Chondrocyte (in vitro differentiated cells): ENCODE measurements at regions not wholly inside any gene's neighbourhood (a gene's known extent, or its start where the extent isn't known, plus 50 kb on each side); places are given as distances from the start of the nearest gene placed in this dataset.
"Not testable (repeated sequence)": the region's sequence is repeated elsewhere in the genome, so short reads cannot be mapped to it uniquely, and the experiment has no call there.

Experiments used
- DNase-seq: peaks from one replicate; pipeline ENCODE4 v3.0.0; 2021; ENCODE audit warnings: mixed read lengths, low spot score
- H3K27ac Mint-ChIP-seq: one replicate; pipeline ENCODE4 v1.8.0; 2021; ENCODE audit warnings: mild to moderate bottlenecking, moderate library complexity, mixed read lengths; ENCODE audit not compliant: unreplicated experiment
- H3K27me3 Mint-ChIP-seq: 2 replicates; pipeline ENCODE4 v1.8.0; 2021; ENCODE audit warnings: low read depth, mixed read lengths
- H3K36me3 Mint-ChIP-seq: 2 replicates; pipeline ENCODE4 v1.8.0; 2021; ENCODE audit warnings: low read depth, mixed read lengths
- H3K4me1 Mint-ChIP-seq: 2 replicates; pipeline ENCODE4 v1.8.0; 2021; ENCODE audit warnings: low read depth, mild to moderate bottlenecking, mixed read lengths
- H3K4me3 Mint-ChIP-seq: one replicate; pipeline ENCODE4 v1.8.0; 2021; ENCODE audit warnings: mild to moderate bottlenecking, moderate library complexity, mixed read lengths; ENCODE audit not compliant: unreplicated experiment
- H3K9me3 Mint-ChIP-seq: 2 replicates; pipeline ENCODE4 v1.8.0; 2021; ENCODE audit warnings: low read depth, mixed read lengths
- CTCF ChIP-seq: fragments of 200-600 bp; sonication (generic); IDR thresholded peaks from 2 replicates; pipeline ENCODE4 v1.5.0; 2021; ENCODE audit warnings: antibody characterized with exemption, mild to moderate bottlenecking, moderate library complexity

GRCh38 chr7:68823996-68824780 lies 774.1 kb upstream of the AUTS2 start:
- H3K27me3 Mint-ChIP-seq: no peaks in the 10 kb centered on the region
- H3K4me1 Mint-ChIP-seq: no peaks in the 10 kb centered on the region
- TF ChIP-seq CTCF: no peak
- H3K4me3 Mint-ChIP-seq: no peak overlapping the region
- H3K27ac Mint-ChIP-seq: no peak overlapping the region
- H3K9me3 Mint-ChIP-seq: peaks cover 16% of the 10 kb centered on the region
- no peaks in the 10 kb centered on the region for H3K36me3 Mint-ChIP-seq
- no peak for DNase-seq

GRCh38 chr7:68828575-68828974 lies 769.7 kb upstream of the AUTS2 start:
- DNase-seq: no peak
- no peak overlapping the region for H3K4me3 Mint-ChIP-seq
- peaks cover 4% of the 10 kb centered on the region for H3K36me3 Mint-ChIP-seq
- no peak overlapping the region for H3K27ac Mint-ChIP-seq
- H3K4me1 Mint-ChIP-seq: no peaks in the 10 kb centered on the region
- no peak for TF ChIP-seq CTCF
- H3K9me3 Mint-ChIP-seq: peaks cover 24% of the 10 kb centered on the region
- H3K27me3 Mint-ChIP-seq: peaks cover 1% of the 10 kb centered on the region

GRCh38 chr7:68833422-68833821 lies 764.9 kb upstream of the AUTS2 start:
- peaks cover 8% of the 10 kb centered on the region for H3K9me3 Mint-ChIP-seq
- H3K27ac Mint-ChIP-seq: no peak overlapping the region
- H3K36me3 Mint-ChIP-seq: peaks cover 5% of the 10 kb centered on the region
- no peak for TF ChIP-seq CTCF
- DNase-seq: no peak
- H3K4me1 Mint-ChIP-seq: no peaks in the 10 kb centered on the region
- H3K27me3 Mint-ChIP-seq: peaks cover 6% of the 10 kb centered on the region
- no peak overlapping the region for H3K4me3 Mint-ChIP-seq

GRCh38 chr7:68839014-68839413 lies 759.3 kb upstream of the AUTS2 start:
- Mint-ChIP-seq H3K9me3 (no peaks in the 10 kb centered on the region), H3K4me1 (peaks cover 12% of the 10 kb centered on the region), H3K27me3 (peaks cover 4% of the 10 kb centered on the region), H3K4me3 (no peak overlapping the region), H3K36me3 (peaks cover 1% of the 10 kb centered on the region), H3K27ac (no peak overlapping the region)
- DNase-seq: no peak
- TF ChIP-seq CTCF: no peak

GRCh38 chr7:68840991-68841390 lies 757.3 kb upstream of the AUTS2 start:
- no peak for DNase-seq
- H3K27me3 Mint-ChIP-seq: peaks cover 4% of the 10 kb centered on the region
- TF ChIP-seq CTCF: no peak
- H3K9me3 Mint-ChIP-seq: no peaks in the 10 kb centered on the region
- peaks cover 12% of the 10 kb centered on the region for H3K4me1 Mint-ChIP-seq
- no peak overlapping the region for H3K4me3 Mint-ChIP-seq
- peaks cover 1% of the 10 kb centered on the region for H3K36me3 Mint-ChIP-seq
- H3K27ac Mint-ChIP-seq: no peak overlapping the region

- H3K9me3 Mint-ChIP-seq, H3K27ac Mint-ChIP-seq, H3K4me3 Mint-ChIP-seq, DNase-seq, H3K36me3 Mint-ChIP-seq: not testable (repeated sequence)
- peaks cover 10% of the 10 kb centered on the region for H3K27me3 Mint-ChIP-seq
- peaks cover 12% of the 10 kb centered on the region for H3K4me1 Mint-ChIP-seq
Observed at GRCh38 chr7:68843985-68844384, 754.3 kb upstream of the AUTS2 start.
